ENCODE measurements at regions not wholly inside any gene's neighbourhood (a gene's known extent, or its start where the extent isn't known, plus 50 kb on each side); places are given as distances from the start of the nearest gene placed in this dataset.

DNA sequence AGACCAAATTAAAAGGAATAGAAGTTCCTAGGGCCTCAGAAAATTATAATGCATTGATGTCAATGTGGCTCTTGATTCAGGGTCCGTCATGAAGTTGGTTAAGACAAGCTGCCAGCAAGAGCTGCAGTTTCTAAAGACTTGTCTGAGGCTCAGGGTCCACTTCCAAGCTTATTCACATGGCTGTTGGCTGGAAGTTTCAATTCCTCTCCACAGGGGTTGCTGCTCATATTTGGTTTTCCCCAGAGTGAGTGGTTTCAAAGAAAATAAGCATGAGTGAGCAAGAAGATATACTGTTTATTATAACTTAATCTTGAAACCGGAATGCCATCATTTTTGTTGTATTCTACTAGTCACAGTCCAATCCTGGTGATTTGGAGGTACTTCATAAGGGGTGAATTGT, 1247.4 kb downstream of the LRFN5 start:
- Histone ChIP-seq H3K27me3 (no peaks in the 10 kb centered on the region), H3K4me3 (no peak overlapping the region), H3K27ac (no peak overlapping the region), H3K9me3 (no peaks in the 10 kb centered on the region), H3K36me3 (no peaks in the 10 kb centered on the region), H3K4me1 (no peaks in the 10 kb centered on the region)
- no peak for ATAC-seq
- intact Hi-C loops (cut with DNase I; ENCODE audit: low total_unique reads) (no loop called here), in situ Hi-C loops (cut with MboI; ENCODE audit: low sequenced_read_pairs in 4 of 4) (no loop called here)
- no peak for DNase-seq
- TF ChIP-seq POLR2A (IDR thresholded peaks at IDR 0.05) = no peak
- TF ChIP-seq, protein P1, sequence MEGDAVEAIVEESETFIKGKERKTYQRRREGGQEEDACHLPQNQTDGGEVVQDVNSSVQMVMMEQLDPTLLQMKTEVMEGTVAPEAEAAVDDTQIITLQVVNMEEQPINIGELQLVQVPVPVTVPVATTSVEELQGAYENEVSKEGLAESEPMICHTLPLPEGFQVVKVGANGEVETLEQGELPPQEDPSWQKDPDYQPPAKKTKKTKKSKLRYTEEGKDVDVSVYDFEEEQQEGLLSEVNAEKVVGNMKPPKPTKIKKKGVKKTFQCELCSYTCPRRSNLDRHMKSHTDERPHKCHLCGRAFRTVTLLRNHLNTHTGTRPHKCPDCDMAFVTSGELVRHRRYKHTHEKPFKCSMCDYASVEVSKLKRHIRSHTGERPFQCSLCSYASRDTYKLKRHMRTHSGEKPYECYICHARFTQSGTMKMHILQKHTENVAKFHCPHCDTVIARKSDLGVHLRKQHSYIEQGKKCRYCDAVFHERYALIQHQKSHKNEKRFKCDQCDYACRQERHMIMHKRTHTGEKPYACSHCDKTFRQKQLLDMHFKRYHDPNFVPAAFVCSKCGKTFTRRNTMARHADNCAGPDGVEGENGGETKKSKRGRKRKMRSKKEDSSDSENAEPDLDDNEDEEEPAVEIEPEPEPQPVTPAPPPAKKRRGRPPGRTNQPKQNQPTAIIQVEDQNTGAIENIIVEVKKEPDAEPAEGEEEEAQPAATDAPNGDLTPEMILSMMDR (IDR thresholded peaks at IDR 0.05 in 4 of 5, conservative IDR thresholded peaks at IDR 0.05 in 1 of 5) = no peak

DNA sequence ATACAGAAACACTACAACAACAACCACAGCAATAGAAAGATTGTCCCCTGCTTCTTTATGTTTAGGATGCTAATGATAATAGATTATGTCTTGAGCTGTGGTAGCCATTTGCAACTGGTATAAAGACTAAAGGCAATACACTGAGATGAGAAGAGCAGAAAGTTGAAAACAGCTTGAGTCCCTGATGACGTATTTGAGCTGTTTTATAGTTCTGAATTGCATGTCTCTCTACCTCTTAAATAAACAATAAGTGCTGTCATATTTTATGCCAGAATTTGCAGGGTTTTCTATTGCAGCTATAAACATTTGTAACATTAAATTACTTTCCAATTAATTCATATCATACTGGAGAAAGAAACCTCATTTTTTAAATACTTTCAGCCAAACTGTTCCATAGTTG, 1242.0 kb downstream of the LRFN5 start:
- Histone ChIP-seq H3K36me3 (no peaks in the 10 kb centered on the region), H3K27me3 (no peaks in the 10 kb centered on the region), H3K27ac (no peak overlapping the region), H3K4me1 (no peaks in the 10 kb centered on the region), H3K4me3 (no peak overlapping the region), H3K9me3 (no peaks in the 10 kb centered on the region)
- DNase-seq (no peak), ATAC-seq (no peak)
- in situ Hi-C loops (cut with MboI; ENCODE audit: low sequenced_read_pairs in 4 of 4) = no loop called here
- intact Hi-C loops (cut with DNase I; ENCODE audit: low total_unique reads) = no loop called here
- TF ChIP-seq, protein P1 (IDR thresholded peaks at IDR 0.05 in 4 of 5, conservative IDR thresholded peaks at IDR 0.05 in 1 of 5) = no peak
- TF ChIP-seq POLR2A (IDR thresholded peaks at IDR 0.05) = no peak

DNA sequence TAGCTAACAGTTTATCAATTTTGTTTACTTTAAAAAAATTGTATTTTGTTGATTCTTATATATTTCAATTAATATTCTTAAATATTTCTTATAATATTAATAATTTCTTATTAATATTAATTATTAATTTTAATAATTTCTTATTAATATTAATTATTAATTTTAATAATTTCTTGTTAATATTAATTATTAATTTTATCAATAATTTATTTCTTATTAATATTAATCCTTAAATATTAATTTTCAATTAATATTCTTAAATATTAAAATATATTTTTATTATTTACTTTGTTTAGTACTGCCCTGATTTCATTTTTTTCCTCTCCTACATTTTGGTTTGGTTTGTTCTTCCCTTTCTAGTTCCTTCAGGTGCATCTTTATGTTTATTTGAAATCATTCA, 1208.1 kb downstream of the LRFN5 start:
- Histone ChIP-seq H3K36me3 (no peaks in the 10 kb centered on the region), H3K4me3 (no peak overlapping the region), H3K9me3 (no peaks in the 10 kb centered on the region), H3K4me1 (no peaks in the 10 kb centered on the region), H3K27ac (no peak overlapping the region), H3K27me3 (no peaks in the 10 kb centered on the region)
- intact Hi-C loops (cut with DNase I; ENCODE audit: low total_unique reads) (no loop called here), in situ Hi-C loops (cut with MboI; ENCODE audit: low sequenced_read_pairs in 4 of 4) (no loop called here)
- TF ChIP-seq, protein P1 (IDR thresholded peaks at IDR 0.05 in 4 of 5, conservative IDR thresholded peaks at IDR 0.05 in 1 of 5) = no peak
- DNase-seq (no peak), ATAC-seq (no peak)

DNA sequence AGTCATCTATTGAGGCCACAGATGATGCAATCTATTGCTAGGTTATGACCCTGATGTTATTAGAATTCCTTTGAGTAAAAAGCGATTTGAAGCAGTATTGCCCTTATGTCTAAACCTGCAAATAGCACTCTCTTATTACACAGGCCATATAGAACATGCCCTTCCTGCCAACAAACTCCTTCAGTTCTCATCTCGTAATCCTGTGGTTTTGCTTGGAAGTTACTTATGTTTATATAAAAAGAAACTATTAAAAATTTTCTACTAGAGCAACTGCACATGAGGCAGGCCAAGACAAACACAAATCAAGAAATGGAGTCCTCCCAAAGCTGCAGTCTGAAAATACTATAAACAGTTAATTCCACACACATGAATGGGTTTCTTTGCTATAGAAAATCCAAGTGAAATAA, 1200.2 kb downstream of the LRFN5 start:
- TF ChIP-seq, protein P1 (IDR thresholded peaks at IDR 0.05 in 4 of 5, conservative IDR thresholded peaks at IDR 0.05 in 1 of 5) = no peak
- no peak for TF ChIP-seq POLR2A (IDR thresholded peaks at IDR 0.05)
- Histone ChIP-seq H3K36me3 (no peaks in the 10 kb centered on the region), H3K27ac (no peak overlapping the region), H3K27me3 (no peaks in the 10 kb centered on the region), H3K4me3 (no peak overlapping the region), H3K4me1 (no peaks in the 10 kb centered on the region), H3K9me3 (no peaks in the 10 kb centered on the region)
- intact Hi-C loops (cut with DNase I; ENCODE audit: low total_unique reads) = no loop called here
- DNase-seq (no peak), ATAC-seq (no peak)
- in situ Hi-C loops (cut with MboI; ENCODE audit: low sequenced_read_pairs in 4 of 4) = no loop called here

DNA sequence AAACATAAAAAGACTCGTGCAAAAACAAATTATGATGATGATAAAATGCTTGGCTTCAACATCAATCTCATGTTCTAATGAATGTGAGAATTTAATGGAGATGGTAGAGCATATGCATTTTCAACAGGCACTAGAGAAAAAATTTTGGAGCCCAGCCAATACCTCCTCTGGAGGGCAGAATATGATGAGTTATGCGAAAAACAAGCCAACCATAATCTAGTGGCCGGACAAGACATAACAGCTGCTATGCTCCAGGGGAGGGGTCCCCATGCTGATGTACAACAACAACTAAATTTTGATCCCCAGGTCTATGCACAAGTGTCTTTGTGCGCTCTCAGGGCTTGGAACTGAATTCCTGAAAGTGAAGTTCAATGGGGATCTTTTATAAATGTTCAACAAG, 1197.5 kb downstream of the LRFN5 start:
- Histone ChIP-seq H3K36me3 (no peaks in the 10 kb centered on the region), H3K4me3 (no peak overlapping the region), H3K27ac (no peak overlapping the region), H3K4me1 (no peaks in the 10 kb centered on the region), H3K9me3 (no peaks in the 10 kb centered on the region), H3K27me3 (no peaks in the 10 kb centered on the region)
- intact Hi-C loops (cut with DNase I; ENCODE audit: low total_unique reads) (no loop called here), in situ Hi-C loops (cut with MboI; ENCODE audit: low sequenced_read_pairs in 4 of 4) (no loop called here)
- no peak for TF ChIP-seq POLR2A (IDR thresholded peaks at IDR 0.05)
- TF ChIP-seq, protein P1 (IDR thresholded peaks at IDR 0.05 in 4 of 5, conservative IDR thresholded peaks at IDR 0.05 in 1 of 5) = no peak
- DNase-seq (no peak), ATAC-seq (no peak)

Data from gastrocnemius medialis (tissue), 4 donors.